ENCODE measurements at regions not wholly inside any gene's neighbourhood (a gene's known extent, or its start where the extent isn't known, plus 50 kb on each side); places are given as distances from the start of the nearest gene placed in this dataset.

- TF ChIP-seq, protein P1, sequence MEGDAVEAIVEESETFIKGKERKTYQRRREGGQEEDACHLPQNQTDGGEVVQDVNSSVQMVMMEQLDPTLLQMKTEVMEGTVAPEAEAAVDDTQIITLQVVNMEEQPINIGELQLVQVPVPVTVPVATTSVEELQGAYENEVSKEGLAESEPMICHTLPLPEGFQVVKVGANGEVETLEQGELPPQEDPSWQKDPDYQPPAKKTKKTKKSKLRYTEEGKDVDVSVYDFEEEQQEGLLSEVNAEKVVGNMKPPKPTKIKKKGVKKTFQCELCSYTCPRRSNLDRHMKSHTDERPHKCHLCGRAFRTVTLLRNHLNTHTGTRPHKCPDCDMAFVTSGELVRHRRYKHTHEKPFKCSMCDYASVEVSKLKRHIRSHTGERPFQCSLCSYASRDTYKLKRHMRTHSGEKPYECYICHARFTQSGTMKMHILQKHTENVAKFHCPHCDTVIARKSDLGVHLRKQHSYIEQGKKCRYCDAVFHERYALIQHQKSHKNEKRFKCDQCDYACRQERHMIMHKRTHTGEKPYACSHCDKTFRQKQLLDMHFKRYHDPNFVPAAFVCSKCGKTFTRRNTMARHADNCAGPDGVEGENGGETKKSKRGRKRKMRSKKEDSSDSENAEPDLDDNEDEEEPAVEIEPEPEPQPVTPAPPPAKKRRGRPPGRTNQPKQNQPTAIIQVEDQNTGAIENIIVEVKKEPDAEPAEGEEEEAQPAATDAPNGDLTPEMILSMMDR (IDR thresholded peaks at IDR 0.05) = no peak
- DNase-seq (ENCODE audit: low spot score) = no peak
- no peak for ATAC-seq (ENCODE audit: low FRiP score)
Observed at GRCh38 chr16:74031551-74031950, 265.1 kb upstream of the PSMD7 start.

GRCh38 chr16:74030000-74030706, 266.5 kb upstream of the PSMD7 start:
- DNase-seq (ENCODE audit: low spot score) (no peak), ATAC-seq (ENCODE audit: low FRiP score) (no peak)
- TF ChIP-seq, protein P1 (IDR thresholded peaks at IDR 0.05) = no peak

DNA sequence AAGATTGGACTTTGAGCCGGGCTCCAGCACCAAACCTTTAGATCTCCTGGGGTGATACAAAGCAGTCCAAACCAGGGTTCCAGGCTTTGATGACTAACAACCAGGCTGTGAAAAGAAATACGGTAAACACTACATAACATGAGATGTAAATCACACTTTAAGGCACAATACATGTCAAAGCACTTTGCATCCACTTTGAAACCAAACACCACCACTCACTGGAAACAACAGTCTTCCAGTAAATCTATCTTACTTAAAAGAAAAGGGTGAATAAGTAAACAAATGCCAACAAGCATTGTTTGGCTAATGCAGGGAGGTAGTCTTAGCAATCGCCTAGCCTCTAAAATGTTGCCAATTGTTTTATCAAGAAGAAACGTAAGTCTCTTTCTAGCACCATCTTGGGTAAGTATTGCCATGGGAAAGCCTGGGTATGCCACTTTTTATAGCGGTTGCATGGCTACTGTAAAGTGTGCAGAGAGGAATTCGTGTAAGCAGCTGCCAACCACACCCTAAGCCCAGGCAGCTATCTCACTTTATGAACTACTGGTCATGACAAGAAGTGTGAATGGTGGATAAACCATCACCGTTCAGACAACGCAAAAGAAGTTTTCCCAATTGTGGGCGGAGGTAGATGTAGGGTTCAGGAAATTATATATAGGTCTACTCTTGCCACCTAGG, 267.4 kb upstream of the PSMD7 start:
- ATAC-seq (ENCODE audit: low FRiP score) (no peak), DNase-seq (ENCODE audit: low spot score) (no peak)
- TF ChIP-seq, protein P1 (IDR thresholded peaks at IDR 0.05) = no peak

DNA sequence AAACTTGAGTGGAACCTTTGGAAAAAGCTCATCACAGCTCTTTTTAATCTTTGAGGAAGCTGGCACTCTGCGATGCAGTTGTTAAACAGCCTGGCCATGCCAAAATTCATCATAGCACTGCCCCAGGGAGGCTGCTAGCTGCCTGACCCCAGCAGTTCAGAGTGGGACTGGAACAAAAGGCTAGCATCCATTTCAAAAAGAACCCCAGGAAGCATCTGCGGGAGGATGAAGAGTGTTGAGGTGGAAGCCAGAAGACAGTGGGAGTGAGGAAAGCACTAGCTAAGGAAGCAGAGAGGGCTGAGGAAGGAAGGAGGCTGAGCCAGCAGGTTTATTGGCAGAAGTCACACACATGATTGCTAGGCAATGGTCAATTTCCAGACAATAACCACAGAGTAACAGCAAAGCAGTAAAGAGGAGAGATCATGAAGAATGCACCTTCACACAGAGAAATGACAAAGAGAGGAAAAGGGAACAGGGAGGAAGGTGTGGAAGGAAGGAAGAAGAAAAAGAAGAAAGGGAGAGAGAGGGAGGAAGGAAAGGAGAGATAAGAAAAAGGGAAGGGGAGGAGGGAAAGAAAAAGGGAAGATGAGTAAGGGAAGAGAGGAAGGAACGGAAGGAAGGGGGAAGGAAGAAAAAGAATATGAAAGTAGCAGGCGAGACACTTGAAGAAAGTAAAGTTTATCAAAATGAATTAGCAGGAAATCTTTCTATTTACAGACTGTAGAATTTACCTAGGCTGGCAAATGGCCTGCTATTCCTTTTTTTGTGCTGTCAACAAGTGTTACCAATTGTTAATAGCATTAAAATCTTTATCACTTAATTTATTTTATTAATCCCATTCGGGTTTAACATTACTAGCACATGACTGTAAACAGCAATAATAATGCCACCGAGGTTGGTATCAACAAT, 270.0 kb upstream of the PSMD7 start:
- TF ChIP-seq, protein P1 (IDR thresholded peaks at IDR 0.05) = no peak
- no peak for ATAC-seq (ENCODE audit: low FRiP score)

GRCh38 chr16:74024953-74025352, 271.7 kb upstream of the PSMD7 start:
- DNase-seq (ENCODE audit: low spot score) (no peak), ATAC-seq (ENCODE audit: low FRiP score) (no peak)
- TF ChIP-seq, protein P1 (IDR thresholded peaks at IDR 0.05) = no peak

More for the DNA sequence above, 270.0 kb upstream of the PSMD7 start:
- no peak for DNase-seq (ENCODE audit: low spot score)

DNA sequence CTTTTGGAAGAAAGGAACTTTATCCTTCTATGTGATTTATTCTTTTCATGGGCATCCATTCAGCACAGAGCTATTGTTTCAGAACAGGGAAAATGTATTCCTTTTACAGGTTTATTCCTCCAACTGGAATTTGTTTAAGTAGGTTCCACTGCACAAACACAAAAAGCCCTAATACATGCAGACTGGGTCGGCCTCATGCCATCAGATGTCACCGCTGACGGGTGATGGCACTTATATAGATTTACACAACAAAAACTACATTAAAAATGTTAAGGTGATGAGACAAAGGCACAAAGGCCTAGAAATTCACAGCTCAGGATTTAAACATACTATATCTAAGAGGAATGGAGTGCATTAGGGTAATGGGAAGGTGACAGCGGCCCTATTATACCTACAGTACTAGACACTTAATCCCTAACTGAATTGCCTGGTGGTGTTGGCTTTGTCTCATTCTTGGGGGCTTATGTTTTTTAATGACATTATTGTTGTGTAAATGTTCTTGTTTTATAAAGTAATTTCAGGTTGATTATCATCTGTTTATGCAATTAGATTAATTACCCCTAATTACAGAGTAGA, 276.4 kb upstream of the PSMD7 start:
- TF ChIP-seq, protein P1 (IDR thresholded peaks at IDR 0.05) = no peak
- DNase-seq (ENCODE audit: low spot score) (no peak), ATAC-seq (ENCODE audit: low FRiP score) (no peak)

Data from omental fat pad (tissue), 3 donors.